ENCODE measurements at regions not wholly inside any gene's neighbourhood (a gene's known extent, or its start where the extent isn't known, plus 50 kb on each side); places are given as distances from the start of the nearest gene placed in this dataset.

DNA sequence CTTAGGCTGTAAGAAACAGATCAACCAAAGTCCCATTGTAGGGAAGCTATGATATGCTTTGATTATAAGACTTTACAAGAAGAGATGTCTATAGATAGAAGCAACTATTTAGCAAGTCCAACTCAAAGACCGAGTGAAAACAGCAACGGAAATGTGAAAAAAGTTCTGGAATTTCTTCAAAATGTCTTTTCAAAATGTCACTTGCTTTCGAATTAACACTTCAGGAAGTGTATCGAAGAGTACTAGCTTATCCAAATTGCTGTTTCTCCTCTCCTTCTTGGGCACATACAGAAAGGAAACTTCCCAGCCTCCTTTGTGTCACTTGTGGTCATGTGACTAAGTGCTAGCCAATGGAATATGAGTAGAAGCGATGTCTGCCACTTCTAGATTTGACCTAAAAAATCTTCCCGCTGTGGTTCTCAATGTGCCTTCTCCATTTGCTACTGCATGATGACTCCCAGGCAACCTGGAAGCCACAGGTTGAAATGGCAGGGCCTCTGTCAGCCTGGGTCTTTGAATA, 89.9 kb downstream of the TSEN15 start:
- no peak for DNase-seq

DNA sequence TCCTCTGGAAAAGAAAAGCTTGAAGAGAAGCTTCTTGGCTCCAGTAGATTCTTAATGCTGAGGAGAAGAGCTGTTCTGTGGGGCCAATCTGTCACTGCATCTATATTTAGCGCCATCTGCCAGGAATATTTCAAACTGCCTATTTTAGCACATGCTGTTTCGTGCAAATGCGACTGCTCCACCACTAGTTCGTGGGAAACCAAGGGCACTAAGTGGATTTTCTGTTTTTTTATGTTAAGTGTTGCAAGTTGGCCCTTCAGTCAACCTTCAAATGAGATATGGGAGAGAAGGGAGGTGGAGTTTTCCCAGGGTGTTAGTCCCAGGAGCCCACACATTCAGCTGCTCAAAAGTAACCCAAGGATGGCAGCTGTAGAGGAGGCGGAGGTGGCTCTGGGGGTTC, 91.9 kb downstream of the TSEN15 start:
- no peak for DNase-seq

- DNase-seq = no peak
These were observed 93.6 kb downstream of the TSEN15 start for GRCh38 chr1:184145083-184145482.

DNA sequence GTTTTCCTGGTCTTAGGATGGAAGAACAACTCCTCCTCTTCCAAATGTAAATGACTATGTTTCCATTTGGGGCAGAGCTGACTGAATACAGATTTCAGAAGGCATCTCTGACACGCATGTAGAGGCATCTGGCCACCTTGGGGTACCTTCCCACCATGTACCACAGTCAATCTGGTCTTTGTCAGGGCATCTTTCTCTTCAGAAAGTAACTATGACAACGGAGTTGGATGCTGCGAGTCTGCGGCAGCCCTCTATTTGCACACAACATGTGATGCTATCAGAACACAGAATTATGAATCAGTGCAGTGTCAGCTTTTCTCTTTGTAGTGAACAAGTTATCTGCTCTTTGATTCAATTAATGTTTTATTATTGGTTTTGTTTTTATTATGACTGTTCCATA, 94.7 kb downstream of the TSEN15 start:
- no peak for DNase-seq

GRCh38 chr1:184150776-184151531, 99.4 kb downstream of the TSEN15 start:
- no peak for DNase-seq

GRCh38 chr1:184152434-184152898, 100.9 kb downstream of the TSEN15 start:
- DNase-seq = no peak

GRCh38 chr1:184152974-184153373, 101.4 kb downstream of the TSEN15 start:
- DNase-seq = no peak

- DNase-seq = no peak
These were observed 102.2 kb downstream of the TSEN15 start for GRCh38 chr1:184153731-184154130.

DNA sequence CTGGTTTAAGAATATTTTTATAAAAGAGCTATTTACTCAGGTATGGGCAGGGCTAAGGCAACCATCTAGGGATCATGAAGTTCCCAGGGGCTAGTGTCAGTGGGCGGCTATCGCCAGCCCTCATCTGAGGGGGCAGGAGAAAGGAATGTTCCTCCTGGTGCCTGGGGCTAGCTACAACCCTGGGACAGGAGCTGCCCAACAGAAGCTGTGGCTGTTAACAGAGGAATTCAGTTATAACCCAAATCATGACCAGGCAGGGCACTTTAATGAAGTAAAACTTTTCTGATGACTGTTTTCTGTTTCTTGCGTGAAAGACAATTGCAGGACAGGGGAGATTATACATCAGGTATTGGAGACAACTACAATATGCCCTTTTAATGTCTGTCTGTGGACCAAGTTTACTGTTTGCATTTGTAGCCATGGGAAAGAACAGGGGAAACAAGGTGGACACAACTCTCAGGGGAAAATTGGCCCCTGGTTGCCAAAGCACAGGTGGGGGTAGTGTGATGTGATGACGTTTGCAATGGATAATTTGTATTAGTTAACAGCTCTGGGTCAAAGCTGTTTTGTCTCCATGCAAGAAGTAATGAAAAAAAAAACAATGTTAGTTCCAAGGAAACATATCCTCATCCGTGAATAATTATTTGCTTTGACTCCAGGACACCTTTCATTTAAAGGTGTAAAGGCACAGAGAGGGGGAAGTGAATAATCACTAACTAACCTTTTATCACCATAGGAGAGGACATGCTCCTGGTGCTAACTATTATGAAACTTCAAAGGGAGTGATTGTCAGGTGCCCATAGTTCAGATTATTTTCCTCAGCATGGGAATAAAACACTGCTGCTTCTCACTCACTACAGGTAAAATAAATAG, 105.2 kb downstream of the TSEN15 start:
- DNase-seq = no peak

DNA sequence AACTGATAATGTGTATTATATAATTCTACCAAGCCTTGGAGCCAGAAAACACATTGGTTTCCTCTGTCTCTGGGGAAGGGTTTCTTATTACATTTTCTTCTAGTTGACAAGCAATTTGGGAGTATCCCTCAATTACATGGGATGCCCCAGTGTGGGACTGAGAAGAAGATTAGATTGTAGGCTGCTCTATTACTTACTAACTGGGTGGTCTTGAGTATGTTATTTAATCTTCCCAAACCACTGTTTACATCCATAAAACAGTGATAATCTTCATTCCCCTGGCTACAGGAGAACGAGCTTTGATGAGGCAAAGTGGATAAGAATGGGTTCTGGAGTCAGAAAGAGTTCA, 105.8 kb downstream of the TSEN15 start:
- no peak for DNase-seq

DNA sequence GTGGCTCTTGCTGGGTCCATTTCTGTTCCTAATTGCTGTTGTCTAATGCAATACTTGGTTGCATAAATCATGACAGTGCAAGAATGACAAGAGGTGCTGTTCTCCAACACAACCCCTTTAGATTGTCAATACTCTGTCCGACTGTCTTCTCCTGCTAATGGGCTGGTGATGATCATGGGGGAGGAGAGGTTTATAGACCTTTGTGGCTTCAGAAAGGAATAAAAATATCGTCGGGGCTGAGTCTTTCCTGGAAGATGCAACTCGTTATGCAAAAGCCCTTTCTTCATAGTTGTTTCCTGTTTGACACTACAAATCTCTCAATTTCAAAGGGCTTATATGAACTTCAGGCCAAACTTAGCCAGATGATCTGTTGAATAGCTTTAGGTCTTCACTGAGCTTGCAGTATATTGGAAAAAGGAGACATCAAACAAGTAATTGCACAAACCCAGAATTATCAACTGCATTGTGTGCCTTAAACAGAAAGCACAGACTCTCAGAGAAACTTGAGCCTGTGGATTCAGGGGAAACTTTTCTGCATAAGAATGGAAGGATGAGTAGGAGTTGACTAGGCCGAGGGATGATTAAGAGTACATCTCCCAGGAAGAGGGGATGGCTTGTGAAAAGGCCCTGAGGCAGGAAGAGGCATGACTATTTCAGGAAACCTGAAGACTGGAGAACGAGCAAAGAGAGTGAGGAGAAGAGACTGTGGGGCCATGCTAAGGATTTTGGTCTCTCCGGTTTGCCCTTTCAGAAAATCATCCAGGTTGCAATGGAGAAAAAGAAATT, 107.6 kb downstream of the TSEN15 start:
- no peak for DNase-seq

GRCh38 chr1:184160236-184160635, 108.7 kb downstream of the TSEN15 start:
- no peak for DNase-seq

GRCh38 chr1:184161071-184161698, 109.7 kb downstream of the TSEN15 start:
- no peak for DNase-seq

DNA sequence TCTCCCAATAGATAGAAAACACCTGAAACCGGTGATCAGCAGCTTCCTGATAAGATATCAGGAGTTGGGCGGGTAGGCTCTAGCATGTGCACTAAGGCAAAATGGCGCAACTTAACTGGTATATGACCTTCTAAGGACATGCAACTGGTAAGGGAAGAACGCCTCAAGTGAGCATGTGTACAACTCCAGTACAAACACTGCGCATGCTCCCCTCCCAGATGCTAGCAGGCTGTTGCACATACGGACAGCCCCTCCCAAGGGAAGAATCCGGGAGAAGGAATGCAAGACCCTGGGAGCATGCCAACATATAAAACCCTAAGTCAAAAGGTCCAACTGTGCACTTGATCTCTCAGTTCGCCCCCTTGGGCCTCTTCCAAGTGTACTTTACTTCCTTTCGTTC, 110.8 kb downstream of the TSEN15 start:
- no peak for DNase-seq

DNA sequence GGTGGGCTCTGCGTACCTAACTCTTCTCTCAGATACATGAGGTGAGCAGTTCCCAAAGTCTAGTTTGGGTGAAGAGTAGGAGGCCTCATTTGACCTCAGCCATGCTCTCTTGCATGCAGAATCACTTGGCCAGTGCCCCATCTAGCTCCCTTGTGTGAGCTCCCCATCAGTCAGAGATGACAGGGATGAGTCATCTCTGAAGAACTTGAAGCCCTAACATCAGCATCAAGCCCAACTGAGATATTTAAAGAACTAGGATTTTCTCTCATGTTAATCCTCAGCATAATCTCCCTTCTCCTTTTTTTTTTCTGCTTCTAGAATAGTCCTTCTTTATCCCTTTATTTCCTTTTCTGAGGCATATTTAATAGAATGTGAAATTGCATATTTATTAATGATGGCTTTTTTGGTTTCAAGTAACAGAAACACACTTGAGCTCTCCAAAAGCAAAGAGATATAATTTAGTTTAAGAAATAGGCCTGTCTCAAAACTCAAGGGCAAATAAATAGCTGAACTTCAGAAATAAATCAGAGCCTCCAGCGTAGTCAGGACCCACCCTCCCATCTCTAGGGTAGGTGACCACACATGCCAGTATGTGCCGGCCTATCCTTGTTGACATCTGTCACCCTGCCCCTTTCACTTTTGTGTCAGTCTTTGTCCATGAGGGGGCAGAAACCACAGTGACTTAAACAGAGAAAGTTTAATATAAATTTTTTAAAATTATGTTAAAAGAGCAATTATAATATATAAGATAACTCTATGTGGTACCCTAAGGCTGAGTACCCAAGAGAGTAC, 112.3 kb downstream of the TSEN15 start:
- no peak for DNase-seq

GRCh38 chr1:184164536-184164935, 113.0 kb downstream of the TSEN15 start:
- no peak for DNase-seq

DNA sequence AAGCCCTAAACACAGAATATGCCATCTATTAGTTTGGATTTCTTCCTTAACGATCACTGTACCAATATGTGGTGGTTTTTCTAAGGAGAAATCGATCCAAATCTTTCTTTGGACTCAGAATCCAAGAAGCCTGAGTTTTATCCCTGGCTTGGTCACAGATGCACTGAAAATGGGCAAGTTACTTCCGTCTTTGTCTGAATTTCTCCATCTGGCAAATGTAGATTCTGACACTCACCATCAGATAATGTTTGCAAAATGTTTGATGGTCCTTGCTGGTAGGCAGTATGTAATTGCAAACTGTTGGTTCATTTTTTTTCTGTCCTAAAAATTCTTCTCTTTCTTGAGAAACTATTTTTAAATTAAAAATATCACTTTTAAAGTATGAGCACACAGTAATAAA, 115.0 kb downstream of the TSEN15 start:
- DNase-seq = no peak

DNA sequence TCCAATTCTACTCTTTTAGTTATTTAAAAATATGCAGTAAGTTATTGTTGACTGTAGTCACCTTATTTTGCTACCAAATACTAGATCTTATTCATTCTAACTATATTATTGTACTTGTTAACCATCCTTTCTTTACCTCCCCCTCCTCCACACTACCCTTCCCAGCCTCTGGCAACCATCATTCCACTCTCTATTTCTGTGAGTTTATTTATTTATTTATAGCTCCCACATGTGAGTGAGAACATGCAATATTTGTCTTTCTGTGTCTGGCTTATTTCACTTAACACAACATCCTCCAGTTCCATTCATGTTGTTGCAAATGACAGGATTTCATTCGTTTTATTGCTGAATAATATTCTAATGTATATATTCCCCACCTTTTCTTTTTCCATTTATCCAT, 115.8 kb downstream of the TSEN15 start:
- no peak for DNase-seq

DNA sequence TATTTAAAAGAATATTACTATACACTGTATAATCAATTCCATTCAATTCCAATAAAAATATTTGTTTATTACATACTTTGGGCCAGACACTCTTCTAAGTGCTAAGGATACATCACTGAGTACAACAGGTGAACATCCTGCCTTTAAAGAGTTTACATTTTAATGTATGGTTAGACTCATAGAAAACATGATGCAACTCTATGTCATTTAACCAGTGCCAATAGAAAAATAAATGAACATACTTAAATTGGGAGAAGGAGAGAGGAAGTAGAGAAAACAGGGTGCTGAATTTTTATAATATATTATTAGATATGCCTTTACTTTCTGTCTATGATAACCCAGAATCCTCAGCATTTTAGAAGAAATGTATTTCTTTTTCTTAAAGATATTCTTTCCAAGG, 119.2 kb downstream of the TSEN15 start:
- DNase-seq = no peak

GRCh38 chr1:184176058-184176457, 124.5 kb downstream of the TSEN15 start:
- peak; percentile 10 for DNase-seq

- DNase-seq = no peak
These were observed 129.5 kb downstream of the TSEN15 start for GRCh38 chr1:184181044-184181443.

GRCh38 chr1:184183919-184184318, 132.4 kb downstream of the TSEN15 start:
- no peak for DNase-seq

Data from NCI-H1092 (cell line).